GM18508 (cell line): ENCODE measurements at regions not wholly inside any gene's neighbourhood (a gene's known extent, or its start where the extent isn't known, plus 50 kb on each side); places are given as distances from the start of the nearest gene placed in this dataset.
"Not testable (repeated sequence)": the region's sequence is repeated elsewhere in the genome, so short reads cannot be mapped to it uniquely, and the experiment has no call there.

ENCODE experiments used
- ATAC-seq: cut with Tn5 transposase; IDR thresholded peaks from one replicate; pipeline ENCODE4 v1.9.1; 2021; ENCODE audit warnings: moderate number of reproducible peaks; ENCODE audit not compliant: insufficient read depth, unreplicated experiment

DNA sequence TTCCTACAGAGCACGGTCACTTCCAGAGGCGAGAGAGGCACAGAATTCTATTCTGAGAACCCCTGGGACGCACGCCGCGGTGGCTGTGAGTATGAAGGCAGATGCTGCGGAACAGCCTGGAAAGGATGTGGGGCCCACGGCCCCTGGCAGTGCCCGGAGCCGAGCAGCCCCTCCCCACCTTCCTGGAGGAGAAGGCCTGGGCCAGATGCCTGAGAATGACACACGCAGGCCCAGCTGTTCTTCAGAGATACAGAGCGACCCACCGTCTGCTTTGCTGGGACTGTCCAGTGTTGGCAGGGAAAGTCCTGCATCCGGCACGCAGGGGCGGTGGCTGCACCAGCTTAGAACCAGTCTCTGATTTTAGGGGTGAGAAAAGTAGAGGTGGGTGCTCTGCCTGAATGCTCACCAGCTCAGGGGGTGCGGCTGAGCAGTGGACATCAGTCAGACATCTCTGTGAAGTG lies 116.7 kb upstream of the LPCAT1 start:
- ATAC-seq = no peak

DNA sequence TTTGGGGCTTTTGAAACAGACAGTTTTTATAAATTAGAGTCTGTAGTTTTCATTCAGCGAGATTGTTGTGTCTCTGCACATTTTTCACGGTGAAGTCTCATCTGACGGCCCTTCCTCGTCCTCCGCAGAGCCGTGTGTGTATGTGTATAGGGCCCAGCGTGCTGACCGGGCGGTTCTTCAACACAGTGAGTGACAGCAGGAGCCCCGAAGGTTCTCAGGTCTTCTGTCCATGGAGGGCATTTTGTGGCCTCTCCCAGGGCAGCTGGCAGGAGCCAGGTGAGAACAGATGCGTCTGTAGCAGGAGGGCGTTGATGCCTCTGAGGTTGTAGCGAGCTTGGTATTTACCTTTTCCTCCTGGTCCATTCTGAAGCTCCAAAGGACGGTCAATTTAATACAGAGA lies 116.0 kb upstream of the LPCAT1 start:
- no peak for ATAC-seq

DNA sequence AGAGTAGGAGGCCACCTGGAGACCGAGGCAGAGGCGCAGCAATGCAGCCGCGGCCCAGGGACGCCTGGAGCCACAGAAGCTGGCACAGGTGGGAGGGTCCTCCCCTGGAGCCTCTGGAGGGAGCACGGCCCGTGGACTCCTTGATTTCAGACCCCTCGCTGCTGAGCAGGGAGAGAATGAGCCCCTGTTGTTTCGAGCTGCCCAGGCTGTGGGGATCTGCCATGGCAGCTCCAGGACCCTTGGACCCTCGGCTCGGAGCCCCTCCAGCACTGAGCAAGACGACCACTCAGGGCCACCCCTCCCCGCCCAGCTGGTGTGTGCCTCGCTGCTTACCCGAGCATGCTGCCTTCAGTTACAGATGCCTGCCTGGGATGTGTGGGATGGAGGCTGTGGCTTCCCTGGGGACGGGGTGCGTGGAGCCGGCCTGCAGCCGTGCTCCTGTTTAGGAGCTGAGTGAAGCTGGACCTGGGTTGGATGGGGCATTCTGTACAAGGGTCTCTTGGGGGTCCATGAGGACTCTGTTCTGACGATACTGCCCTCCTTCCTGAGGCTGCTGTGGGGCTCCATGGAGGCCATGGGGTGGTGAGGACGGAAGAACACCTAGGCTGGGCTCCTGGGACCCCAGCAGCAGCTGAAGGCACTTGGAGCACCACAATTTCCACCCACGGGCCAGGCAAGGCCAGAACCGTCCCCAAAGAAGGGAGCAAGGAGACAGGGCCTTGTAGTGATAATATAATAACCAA lies 115.1 kb upstream of the LPCAT1 start:
- no peak for ATAC-seq

DNA sequence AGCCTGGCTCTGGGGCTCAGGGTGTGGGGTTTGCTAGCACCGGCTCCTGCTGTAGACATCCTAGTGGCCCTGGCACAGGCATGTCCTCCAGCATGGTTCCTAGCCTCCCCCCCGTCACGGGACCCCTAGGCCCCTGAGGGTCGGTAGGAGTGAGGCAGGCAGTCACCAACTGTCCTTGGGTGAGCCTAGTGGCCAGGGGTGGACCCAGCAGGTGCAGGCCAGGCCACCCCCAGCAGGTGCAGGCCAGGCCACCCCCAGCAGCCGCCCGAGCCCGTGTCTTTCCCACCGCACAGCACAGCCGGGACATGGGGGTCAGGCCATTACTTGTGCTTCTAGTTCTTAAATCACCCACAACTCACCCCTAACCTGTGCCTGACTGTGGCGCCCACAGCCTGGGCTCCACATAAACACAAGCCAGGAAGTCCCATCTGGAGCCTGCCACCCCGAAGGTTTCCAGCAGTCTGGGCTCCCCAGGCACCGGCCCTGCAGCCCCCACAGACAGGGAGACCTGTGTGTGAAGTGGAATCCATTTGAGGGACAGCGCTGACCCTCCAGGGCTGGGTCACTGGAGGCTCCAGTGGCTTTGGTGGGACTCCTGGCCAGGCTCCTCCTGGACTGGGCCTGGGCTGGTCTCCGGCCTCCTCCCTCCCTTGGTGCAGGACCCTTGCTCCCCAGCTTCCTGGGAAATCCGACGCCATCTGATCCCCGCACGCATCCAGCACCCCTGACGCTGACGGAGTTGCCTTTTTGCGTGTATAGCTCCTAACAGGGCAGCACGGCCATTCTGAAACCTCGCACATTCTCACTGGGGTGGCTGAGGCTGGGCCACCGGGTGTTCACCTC lies 114.1 kb upstream of the LPCAT1 start:
- no peak for ATAC-seq

DNA sequence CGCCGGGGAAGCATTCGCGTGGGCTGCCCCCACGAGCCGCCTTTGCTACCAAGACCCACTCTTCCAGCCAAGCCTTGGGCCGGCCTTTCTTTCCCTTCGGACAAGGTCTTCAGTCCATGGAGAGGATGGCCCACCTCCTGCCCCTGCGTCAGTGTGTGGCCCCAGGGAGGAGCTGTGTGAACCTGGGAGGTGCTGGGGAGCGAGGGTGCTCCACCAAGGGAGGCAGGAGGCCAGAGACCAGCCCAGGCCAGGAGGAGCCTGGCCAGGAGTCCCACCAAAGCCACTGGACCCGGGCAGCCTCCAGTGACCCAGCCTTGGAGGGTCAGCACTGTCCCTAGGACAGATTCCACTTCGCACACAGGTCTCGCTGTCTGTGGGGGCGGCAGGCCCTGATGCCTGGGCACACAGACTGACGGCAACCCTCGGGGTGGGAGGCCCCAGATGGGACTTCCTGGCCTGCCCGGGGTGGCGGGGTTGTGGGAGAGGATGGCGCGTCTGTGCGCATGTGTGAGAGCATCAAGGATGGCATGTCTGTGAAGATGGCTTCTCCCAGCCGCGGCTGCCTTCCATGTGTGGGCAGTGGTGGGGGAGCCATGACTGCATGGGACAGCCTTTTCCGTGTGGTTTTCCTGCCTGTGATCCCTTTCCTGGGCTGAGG lies 113.3 kb upstream of the LPCAT1 start:
- no peak for ATAC-seq

DNA sequence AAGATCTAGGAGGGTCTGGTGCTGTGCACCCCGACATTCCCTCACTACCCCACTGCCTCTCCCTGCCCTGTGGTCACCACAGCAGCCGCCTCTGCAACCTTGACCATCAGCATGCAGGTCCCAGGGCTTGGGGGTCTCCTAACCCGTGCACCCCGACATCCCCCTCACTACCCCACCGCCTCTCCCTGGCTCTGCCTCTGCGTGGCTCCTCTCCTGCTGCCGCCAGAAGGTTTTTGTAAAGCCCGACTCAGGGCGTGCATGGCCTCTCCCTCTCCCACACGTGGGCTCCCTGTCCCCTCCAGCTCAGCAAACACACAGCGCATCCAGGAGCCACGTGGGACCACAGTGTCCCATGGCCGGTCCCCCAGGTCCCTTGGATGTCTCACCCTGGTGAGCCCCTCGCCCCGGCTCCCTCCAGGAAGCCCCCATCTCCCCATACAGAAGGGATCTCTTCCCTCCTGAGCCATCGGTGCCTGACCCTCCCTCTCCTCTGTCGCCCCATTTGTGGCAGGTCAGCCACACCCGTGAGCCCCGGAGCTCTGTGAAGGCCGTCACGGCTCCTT lies 112.5 kb upstream of the LPCAT1 start:
- not testable (repeated sequence) for ATAC-seq

DNA sequence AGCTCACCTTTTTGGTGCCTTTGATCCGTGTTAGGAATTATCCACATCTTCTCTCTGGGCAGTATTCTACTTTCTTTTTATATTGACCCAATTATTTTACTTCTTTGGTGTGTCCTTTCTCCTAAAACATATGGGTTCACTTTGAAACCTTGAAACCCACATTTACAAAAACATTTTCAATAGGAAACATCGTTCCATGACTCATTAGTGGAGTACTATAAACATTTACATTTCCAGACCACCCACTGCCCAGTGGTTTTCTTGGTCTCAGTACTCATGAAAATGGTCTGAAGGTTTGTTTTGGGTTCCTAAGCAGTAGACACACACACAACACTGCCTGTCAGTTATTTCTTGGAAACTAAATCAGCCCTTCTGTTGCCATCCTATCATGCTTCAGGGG lies 111.7 kb upstream of the LPCAT1 start:
- not testable (repeated sequence) for ATAC-seq

DNA sequence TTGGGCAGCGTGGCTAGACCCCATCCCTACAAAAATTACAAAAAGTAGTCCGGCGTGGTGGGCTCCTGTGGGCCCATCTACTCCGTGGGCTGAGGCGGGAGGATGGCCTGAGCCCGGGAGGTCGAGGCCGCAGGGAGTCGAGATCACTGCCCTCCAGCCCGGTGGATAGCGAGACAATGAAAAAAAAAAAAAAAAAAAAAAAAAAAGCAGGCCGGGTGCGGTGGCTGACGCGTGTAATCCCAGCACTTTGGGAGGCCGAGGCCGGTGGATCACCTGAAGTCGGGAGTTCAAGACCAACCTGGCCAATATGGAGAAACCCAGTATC lies 110.5 kb upstream of the LPCAT1 start:
- no peak for ATAC-seq

DNA sequence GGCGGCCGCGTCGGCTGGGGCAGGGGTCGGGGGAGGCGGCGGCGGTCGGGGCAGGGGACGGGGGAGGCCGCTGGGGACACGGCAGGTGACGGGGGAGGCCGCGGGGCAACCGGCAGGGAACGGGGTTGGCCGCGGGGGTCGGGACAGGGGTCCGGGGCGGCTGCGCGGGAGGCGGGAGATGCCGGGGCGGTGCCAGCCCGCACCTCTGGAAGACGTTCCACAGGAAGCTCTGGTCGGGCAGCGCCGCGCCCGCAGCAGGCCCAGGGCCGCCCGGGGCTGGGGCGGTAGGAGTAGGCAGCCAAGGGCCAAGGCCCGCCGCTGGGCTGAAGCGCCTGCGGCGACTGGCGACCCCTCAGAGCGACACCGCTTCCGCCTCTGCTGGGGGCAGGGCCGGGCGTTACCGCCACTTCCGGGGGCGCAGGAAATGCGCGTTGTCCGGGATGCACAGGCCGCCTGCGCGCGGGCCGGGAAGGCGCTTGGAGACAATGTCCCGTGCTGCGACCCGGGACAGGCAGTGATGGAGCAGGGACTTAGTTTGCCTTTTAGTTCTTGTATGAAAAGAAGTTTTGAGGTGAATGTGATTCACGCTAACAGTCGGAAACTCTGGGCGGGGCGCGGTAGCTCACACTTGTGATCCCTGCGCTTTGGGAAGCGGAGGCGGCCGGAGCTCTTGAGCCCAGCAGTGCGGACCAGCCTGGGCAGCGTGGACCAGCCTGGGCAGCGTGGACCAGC lies 110.0 kb upstream of the LPCAT1 start:
- ATAC-seq = peak; percentile 79

DNA sequence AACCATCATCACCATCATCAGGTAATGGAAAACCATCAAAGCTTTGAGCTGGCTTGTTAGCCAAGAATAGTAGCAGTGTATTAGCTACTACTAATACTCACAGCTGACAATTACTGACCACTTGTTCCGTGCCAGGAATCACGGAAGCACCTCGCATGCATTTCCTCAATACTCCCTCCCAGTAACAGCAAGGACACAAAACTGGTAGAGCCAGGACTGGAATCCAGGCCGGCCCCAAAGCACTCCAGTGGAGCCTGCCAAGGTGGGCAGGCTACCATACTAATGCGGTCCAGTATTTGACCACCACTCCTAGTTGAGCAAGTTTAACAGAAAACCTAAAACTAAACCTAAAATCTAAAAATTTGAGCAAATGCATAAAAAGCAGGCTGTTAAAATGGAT lies 107.2 kb upstream of the LPCAT1 start:
- ATAC-seq = not testable (repeated sequence)

DNA sequence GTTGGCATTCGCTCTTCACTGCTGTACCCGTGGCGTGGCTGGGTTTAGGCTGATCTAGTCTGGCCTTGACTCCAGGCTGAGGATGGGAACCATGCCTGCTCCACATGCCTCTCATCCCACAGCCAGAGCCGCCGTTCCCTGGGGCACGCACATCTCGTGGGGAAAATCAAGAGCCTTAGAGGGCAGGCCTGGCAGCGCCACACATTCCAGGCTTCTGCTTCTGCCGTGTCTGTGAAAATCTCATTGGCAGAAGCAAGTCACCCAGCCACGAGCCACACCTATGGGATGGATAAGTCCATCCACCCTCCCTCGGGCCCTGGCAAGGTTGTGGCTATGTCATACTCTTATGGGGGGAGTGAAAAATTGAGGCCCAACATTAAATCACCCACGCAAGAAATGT lies 102.6 kb upstream of the LPCAT1 start:
- ATAC-seq = not testable (repeated sequence)

DNA sequence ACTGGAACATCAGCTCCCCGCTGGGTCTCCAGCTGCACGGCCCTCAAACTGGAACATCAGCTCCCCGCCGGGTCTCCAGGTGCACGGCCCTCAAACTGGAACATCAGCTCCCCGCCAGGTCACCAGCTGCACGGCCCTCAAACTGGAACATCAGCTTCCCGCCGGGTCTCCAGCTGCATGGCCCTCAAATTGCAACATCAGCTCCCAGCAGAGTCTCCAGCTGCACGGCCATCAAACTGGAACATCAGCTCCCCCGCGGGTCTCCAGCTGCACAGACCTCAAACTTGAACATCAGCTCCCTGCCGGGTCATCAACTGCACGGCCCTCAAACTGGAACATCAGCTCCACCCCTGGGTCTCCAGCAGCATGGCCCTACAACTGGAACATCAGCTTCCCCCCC lies 95.8 kb upstream of the LPCAT1 start:
- not testable (repeated sequence) for ATAC-seq

DNA sequence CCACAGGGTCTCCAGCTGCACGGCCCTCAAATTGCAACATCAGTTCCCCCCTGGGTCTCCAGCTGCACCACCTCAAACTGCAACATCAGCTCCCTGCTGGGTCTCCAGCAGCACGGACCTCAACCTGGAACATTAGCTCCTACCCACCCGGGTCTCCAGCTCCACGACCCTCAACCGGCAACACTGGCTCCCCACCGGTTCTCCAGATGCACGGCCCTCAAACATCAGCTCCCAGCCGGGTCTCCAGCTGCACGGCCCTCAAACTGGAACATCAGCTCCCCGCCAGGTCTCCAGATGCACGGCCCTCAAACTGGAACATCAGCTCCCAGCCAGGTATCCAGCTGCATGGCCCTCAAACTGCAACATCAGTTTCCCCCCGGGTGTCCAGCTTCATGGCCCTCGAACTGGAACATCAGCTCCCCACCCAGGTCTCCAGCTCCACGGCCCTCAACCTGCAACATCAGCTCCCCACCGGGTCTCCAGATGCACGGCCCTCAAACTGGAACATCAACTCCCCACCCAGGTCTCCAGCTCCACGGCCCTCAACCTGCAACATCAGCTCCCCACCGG lies 94.6 kb upstream of the LPCAT1 start:
- ATAC-seq = not testable (repeated sequence)

DNA sequence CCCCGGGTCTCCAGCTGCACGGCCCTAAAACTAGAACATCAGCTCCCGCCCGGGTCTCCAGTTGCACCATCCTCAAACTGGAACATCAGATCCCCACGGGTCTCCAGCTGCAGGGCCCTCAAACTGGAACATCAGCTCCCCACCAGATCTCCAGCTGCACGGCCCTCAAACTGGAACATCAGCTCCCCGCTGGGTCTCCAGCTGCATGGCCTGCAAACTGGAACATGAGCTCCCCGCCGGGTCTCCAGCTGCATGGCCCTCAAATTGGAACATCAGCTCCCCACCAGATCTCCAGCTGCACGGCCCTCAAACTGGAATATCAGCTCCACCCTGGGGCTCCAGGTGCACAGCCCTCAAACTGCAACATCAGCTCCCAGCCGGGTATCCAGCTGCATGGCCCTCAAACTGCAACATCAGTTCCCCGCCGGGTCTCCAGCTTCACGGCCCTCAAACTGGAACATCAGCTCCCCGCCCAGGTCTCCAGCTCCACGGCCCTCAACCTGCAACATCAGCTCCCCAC lies 93.5 kb upstream of the LPCAT1 start:
- not testable (repeated sequence) for ATAC-seq

DNA sequence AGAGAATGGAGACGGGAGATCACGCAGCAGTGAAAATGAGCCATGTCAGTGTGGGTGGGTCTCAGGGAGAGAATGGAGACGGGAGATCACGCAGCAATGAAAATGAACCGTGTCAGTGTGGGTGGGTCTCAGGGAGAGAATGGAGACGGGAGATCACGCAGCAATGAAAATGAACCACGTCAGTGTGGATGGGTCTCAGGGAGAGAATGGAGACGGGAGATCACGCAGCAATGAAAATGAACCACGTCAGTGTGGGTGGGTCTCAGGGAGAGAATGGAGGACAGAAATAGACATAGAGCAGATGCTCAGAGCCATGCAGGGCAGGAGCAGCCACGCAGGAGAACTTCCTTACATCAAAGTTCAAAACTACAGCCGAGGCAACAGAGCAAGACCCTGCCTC lies 89.8 kb upstream of the LPCAT1 start:
- ATAC-seq = not testable (repeated sequence)

DNA sequence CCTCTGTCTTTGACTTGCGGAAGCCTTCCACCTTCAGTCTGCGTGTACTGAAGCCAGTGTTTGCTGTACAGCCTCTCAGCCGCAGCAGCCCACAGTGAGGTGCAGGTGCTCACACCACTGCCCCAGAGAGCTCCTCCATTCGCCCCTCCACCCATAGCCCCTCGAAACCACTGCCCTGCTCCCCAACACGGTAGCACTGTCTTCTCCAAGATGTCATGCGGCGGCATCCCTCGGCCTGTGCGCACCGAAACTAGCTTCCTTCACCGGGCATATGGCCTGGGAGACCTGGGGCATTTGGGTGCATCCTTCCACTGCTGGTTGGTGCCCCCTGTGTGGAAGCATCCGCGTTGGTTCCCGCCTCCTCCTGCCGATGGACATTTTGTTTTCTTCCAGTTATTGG lies 86.8 kb upstream of the LPCAT1 start:
- not testable (repeated sequence) for ATAC-seq

DNA sequence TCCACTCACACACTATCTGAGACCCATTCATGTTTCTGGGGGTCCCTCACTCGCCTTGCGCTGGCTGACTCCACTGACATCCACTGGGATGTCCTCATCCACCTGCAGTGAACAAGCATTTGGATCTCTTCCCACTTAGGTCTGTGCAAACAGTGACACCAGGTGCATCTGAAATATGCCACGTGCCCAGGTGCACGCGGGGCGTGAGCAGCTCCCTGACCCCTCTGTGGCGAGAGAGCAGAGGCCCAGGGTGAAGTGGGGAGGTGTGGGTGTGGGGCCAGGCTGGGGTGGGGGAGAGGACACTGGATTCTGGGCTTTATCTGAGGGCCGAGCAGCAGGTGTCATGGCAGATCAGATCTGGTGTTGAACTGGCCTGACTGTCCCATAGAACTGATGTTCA lies 85.4 kb upstream of the LPCAT1 start:
- not testable (repeated sequence) for ATAC-seq

DNA sequence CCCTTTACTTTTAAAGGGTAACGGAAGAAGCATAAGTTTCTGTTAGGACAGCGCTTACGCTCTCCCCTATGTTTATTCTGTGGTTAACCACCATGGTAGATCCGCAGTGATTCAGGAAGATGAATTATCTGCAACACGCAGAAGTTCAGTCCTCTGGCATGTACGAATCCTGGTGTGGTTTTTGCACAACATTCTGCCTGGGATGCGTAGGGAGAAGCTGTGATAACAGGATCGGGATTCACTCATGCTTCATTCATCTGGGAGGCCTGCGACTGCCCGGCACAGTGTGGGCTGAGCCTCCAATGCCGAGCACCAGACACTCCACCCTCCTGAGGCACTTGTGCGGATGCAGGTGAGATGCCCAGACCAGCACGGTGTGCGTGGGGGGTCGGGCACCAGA lies 84.6 kb upstream of the LPCAT1 start:
- ATAC-seq = not testable (repeated sequence)

DNA sequence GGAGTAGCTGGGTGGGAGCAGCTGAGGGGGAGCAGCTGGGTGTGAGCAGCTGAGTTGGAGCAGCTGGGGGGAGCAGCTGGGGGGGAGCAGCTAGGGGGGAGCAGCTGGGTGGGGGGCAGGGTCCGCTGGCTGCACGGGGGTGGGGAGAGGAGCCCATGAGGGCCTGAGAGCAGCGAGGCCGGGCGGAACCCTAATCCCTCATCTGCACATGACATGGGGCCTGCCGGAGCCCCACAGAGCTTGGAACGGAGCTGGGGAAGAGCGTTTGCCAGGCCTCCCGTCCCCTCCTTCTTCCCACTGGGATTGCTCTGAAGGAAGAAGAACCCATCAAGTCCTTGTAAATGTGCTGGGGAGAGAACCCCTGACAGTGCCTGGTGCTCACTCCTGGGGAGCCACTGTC lies 83.2 kb upstream of the LPCAT1 start:
- ATAC-seq = not testable (repeated sequence)

DNA sequence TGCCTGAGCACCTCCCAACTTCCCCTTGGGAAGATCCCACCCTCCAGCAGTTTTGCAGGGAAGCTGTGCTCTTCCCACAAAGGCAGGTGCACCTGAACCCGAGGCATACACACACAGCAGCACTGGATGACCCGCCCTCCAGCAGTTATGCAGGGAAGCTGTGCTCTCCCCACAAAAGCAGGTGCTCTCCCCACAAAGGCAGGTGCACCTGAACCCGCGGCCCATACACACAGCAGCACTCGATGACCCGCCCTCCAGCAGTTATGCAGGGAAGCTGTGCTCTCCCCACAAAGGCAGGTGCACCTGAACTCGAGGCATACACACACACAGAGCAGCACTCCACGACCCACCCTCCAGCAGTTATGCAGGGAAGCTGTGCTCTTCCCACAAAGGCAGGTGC lies 80.2 kb upstream of the LPCAT1 start:
- ATAC-seq = not testable (repeated sequence)
